Astrocyte (in vitro differentiated cells and primary cell): ENCODE measurements at regions not wholly inside any gene's neighbourhood (a gene's known extent, or its start where the extent isn't known, plus 50 kb on each side); places are given as distances from the start of the nearest gene placed in this dataset.

Source experiments
- DNase-seq: peaks from one replicate; pipeline ENCODE4 v3.0.0-alpha.2; 2010; ENCODE audit warnings: low read depth
- FAIRE-seq: peaks from 2 replicates; lab custom pipeline; 2011; peaks lifted over from hg19 to GRCh38; lab: Jason Lieb, UNC
- H2AFZ ChIP-seq: 2 replicates; pipeline ENCODE4 v1.6.0; 2012; ENCODE audit warnings: low read depth, low read length, inconsistent platforms
- H3K27ac ChIP-seq: 2 replicates; pipeline ENCODE4 v1.5.1; 2011; ENCODE audit warnings: low read depth, low read length, inconsistent platforms
- H3K27me3 ChIP-seq: 2 replicates; pipeline ENCODE4 v1.6.0; 2011; ENCODE audit warnings: low read length, inconsistent platforms; ENCODE audit not compliant: insufficient read depth
- H3K36me3 ChIP-seq: 2 replicates; pipeline ENCODE4 v1.5.1; 2011; ENCODE audit warnings: low read length, inconsistent platforms; ENCODE audit not compliant: insufficient read depth
- H3K4me1 ChIP-seq: 2 replicates; pipeline ENCODE4 v1.5.1; 2011; ENCODE audit warnings: low read length, inconsistent platforms; ENCODE audit not compliant: insufficient read depth
- H3K4me2 ChIP-seq: 2 replicates; pipeline ENCODE4 v1.6.0; 2012; ENCODE audit warnings: low read length, inconsistent platforms
- H3K4me3 ChIP-seq: 2 replicates; pipeline ENCODE4 v1.5.1; 2011; ENCODE audit warnings: low read depth, mild to moderate bottlenecking, low read length, inconsistent platforms; ENCODE audit not compliant: insufficient read depth
- H3K79me2 ChIP-seq: 2 replicates; pipeline ENCODE4 v1.6.0; 2012; ENCODE audit warnings: mild to moderate bottlenecking, low read length, inconsistent platforms; ENCODE audit not compliant: insufficient read depth
- H3K9ac ChIP-seq: 2 replicates; pipeline ENCODE4 v1.6.0; 2012; ENCODE audit warnings: mild to moderate bottlenecking, low read length, inconsistent platforms
- H3K9me3 ChIP-seq: 2 replicates; pipeline ENCODE4 v1.5.1; 2012; ENCODE audit warnings: low read depth, mild to moderate bottlenecking, low read length, inconsistent platforms; ENCODE audit not compliant: insufficient read depth
- H4K20me1 ChIP-seq: 2 replicates; pipeline ENCODE4 v1.6.0; 2012; ENCODE audit warnings: low read length, inconsistent platforms; ENCODE audit not compliant: insufficient read depth
- H3K27ac Mint-ChIP-seq: one replicate; pipeline ENCODE4 v1.8.0; 2021; ENCODE audit warnings: mild to moderate bottlenecking, mixed read lengths; ENCODE audit not compliant: unreplicated experiment
- H3K27me3 Mint-ChIP-seq: one replicate; pipeline ENCODE4 v1.8.0; 2021; ENCODE audit warnings: low read depth, mixed read lengths; ENCODE audit not compliant: unreplicated experiment
- H3K36me3 Mint-ChIP-seq: one replicate; pipeline ENCODE4 v1.8.0; 2021; ENCODE audit warnings: low read depth, mixed read lengths; ENCODE audit not compliant: unreplicated experiment
- H3K4me1 Mint-ChIP-seq: one replicate; pipeline ENCODE4 v1.8.0; 2021; ENCODE audit warnings: low read depth, mixed read lengths; ENCODE audit not compliant: unreplicated experiment
- H3K4me3 Mint-ChIP-seq: one replicate; pipeline ENCODE4 v1.8.0; 2021; ENCODE audit warnings: mild to moderate bottlenecking, moderate library complexity, mixed read lengths; ENCODE audit not compliant: unreplicated experiment
- H3K9me3 Mint-ChIP-seq: one replicate; pipeline ENCODE4 v1.8.0; 2021; ENCODE audit warnings: mild to moderate bottlenecking, mixed read lengths; ENCODE audit not compliant: unreplicated experiment
- CTCF ChIP-seq: IDR thresholded peaks from 2 replicates; pipeline ENCODE4 v1.5.1; 2011; ENCODE audit warnings: low read depth, mild to moderate bottlenecking, inconsistent platforms, low read length, moderate library complexity; ENCODE audit not compliant: insufficient read depth
- EZH2 ChIP-seq: IDR thresholded peaks from 2 replicates; pipeline ENCODE4 v1.6.1; 2012; ENCODE audit warnings: mild to moderate bottlenecking, low read length, inconsistent platforms; ENCODE audit not compliant: insufficient read depth

GRCh38 chr14:41972531-41972930, 365.9 kb downstream of the LRFN5 start:
- peaks cover 11% of the 10 kb centered on the region for H3K9me3 Mint-ChIP-seq
- H3K27ac ChIP-seq = no peak overlapping the region

GRCh38 chr14:41960281-41960680, 353.6 kb downstream of the LRFN5 start:
- no peaks in the 10 kb centered on the region for H3K27me3 Mint-ChIP-seq
- H3K27me3 ChIP-seq = no peaks in the 10 kb centered on the region
- no peaks in the 10 kb centered on the region for H3K9me3 ChIP-seq
- no peaks in the 10 kb centered on the region for H3K36me3 ChIP-seq
- H3K4me3 ChIP-seq = no peak overlapping the region
- no peaks in the 10 kb centered on the region for H4K20me1 ChIP-seq
- H3K79me2 ChIP-seq = no peaks in the 10 kb centered on the region
- H3K36me3 Mint-ChIP-seq = no peaks in the 10 kb centered on the region
- no peak overlapping the region for H3K27ac ChIP-seq
- H3K4me1 Mint-ChIP-seq = no peaks in the 10 kb centered on the region
- H2AFZ ChIP-seq = no peak overlapping the region
- no peak overlapping the region for H3K4me3 Mint-ChIP-seq
- TF ChIP-seq CTCF (no peak), EZH2 (no peak)
- peaks cover 4% of the 10 kb centered on the region for H3K9me3 Mint-ChIP-seq
- DNase-seq (no peak), FAIRE-seq (no peak)
- no peak overlapping the region for H3K9ac ChIP-seq
- H3K4me2 ChIP-seq = no peak overlapping the region
- peak overlapping the region; percentile 89 for H3K27ac Mint-ChIP-seq
- H3K4me1 ChIP-seq = no peaks in the 10 kb centered on the region

More at GRCh38 chr14:41972531-41972930, 365.9 kb downstream of the LRFN5 start:
- Histone ChIP-seq H3K79me2 (no peaks in the 10 kb centered on the region), H4K20me1 (no peaks in the 10 kb centered on the region), H3K4me2 (no peak overlapping the region), H3K9me3 (peaks cover 5% of the 10 kb centered on the region), H3K4me1 (no peaks in the 10 kb centered on the region), H3K4me3 (no peak overlapping the region), H3K27me3 (no peaks in the 10 kb centered on the region), H3K36me3 (no peaks in the 10 kb centered on the region), H3K9ac (no peak overlapping the region), H2AFZ (no peak overlapping the region)
- H3K4me1 Mint-ChIP-seq = no peaks in the 10 kb centered on the region
- H3K4me3 Mint-ChIP-seq = no peak overlapping the region
- DNase-seq (no peak), FAIRE-seq (no peak)
- H3K27ac Mint-ChIP-seq = no peak overlapping the region
- H3K36me3 Mint-ChIP-seq = no peaks in the 10 kb centered on the region
- TF ChIP-seq CTCF (no peak), EZH2 (no peak)
- peaks cover 5% of the 10 kb centered on the region for H3K27me3 Mint-ChIP-seq

- Mint-ChIP-seq H3K27ac (no peak overlapping the region), H3K4me3 (no peak overlapping the region), H3K4me1 (no peaks in the 10 kb centered on the region), H3K9me3 (peaks cover 2% of the 10 kb centered on the region), H3K27me3 (no peaks in the 10 kb centered on the region), H3K36me3 (no peaks in the 10 kb centered on the region)
- Histone ChIP-seq H3K4me3 (no peak overlapping the region), H3K9me3 (no peaks in the 10 kb centered on the region), H3K27ac (no peak overlapping the region), H3K36me3 (no peaks in the 10 kb centered on the region), H3K79me2 (no peaks in the 10 kb centered on the region), H3K4me1 (no peaks in the 10 kb centered on the region), H4K20me1 (no peaks in the 10 kb centered on the region), H3K27me3 (no peaks in the 10 kb centered on the region), H3K9ac (no peak overlapping the region), H3K4me2 (no peak overlapping the region), H2AFZ (no peak overlapping the region)
- TF ChIP-seq CTCF (no peak), EZH2 (no peak)
- DNase-seq = no peak
- no peak for FAIRE-seq
These were observed 350.8 kb downstream of the LRFN5 start for GRCh38 chr14:41957459-41957858.
